Colonic mucosa (tissue), 4 donors: ENCODE measurements at regions not wholly inside any gene's neighbourhood (a gene's known extent, or its start where the extent isn't known, plus 50 kb on each side); places are given as distances from the start of the nearest gene placed in this dataset.

Experiments
- DNase-seq: peaks from one replicate; pipeline ENCODE4 v3.0.0-alpha.2; 2020
- H3K27ac ChIP-seq: fragments of 200-600 bp; one replicate; pipeline ENCODE4 v1.8.0; 2021
- H3K27me3 ChIP-seq: fragments of 200-600 bp; one replicate; pipeline ENCODE4 v1.8.0; 2021
- H3K36me3 ChIP-seq: fragments of 200-600 bp; one replicate; pipeline ENCODE4 v1.8.0; 2021
- H3K4me1 ChIP-seq: fragments of 200-600 bp; one replicate; pipeline ENCODE4 v1.8.0; 2021; ENCODE audit warnings: mild to moderate bottlenecking
- H3K4me3 ChIP-seq: fragments of 200-600 bp; one replicate; pipeline ENCODE4 v1.8.0; 2021
- H3K9ac ChIP-seq, 2 donors: one replicate each; pipeline ENCODE4 v1.7.0; 2013; ENCODE audit warnings: control low read depth in 2 of 2, low read depth in 2 of 2, low read length in 2 of 2
- H3K9me3 ChIP-seq: fragments of 200-600 bp; one replicate; pipeline ENCODE4 v1.8.0; 2021
- CTCF ChIP-seq: fragments of 200-600 bp; IDR thresholded peaks from one replicate; pipeline ENCODE4 v1.8.0; 2022; ENCODE audit warnings: antibody characterized with exemption, mild to moderate bottlenecking
- intact Hi-C: fragments of 100-400 bp; cut with DNase I; formaldehyde crosslinking; loops from one replicate; pipeline ENCODE4 v1.14.1; 2022
- donor health status: healthy.
- donor health status: DM: no; HTN: no; CAD: no.
- donor health status: DM: no; HTN: no; CAD: no.

GRCh38 chr5:85906460-85906859 lies 711.3 kb upstream of the COX7C start:
- no peak overlapping the region for H3K4me3 ChIP-seq

DNA sequence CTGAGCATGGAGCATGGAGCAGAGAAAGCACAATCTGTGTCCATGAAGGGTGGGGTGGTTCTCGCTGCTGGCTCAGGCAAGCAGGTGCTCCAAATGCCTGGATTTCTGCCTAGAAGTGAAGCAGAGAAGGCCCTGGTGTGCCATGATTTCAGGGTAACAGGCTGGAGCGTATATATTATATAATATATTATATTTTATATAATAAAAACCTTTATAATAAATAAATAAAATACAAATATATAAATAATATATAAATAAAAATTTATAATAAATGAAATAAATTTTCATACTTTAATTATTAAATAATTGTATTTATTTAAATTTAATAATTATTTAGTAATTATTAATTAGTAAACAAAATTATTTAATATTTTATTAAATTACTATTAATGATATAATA lies 707.4 kb upstream of the COX7C start:
- Histone ChIP-seq H3K27me3 (no peaks in the 10 kb centered on the region), H3K4me1 (no peaks in the 10 kb centered on the region), H3K27ac (no peak overlapping the region), H3K36me3 (no peaks in the 10 kb centered on the region), H3K4me3 (no peak overlapping the region), H3K9me3 (no peaks in the 10 kb centered on the region), H3K9ac (no peak overlapping the region)
- no peak for TF ChIP-seq CTCF
- DNase-seq, result no peak
- intact Hi-C loops, result no loop called here

More at GRCh38 chr5:85906460-85906859, 711.3 kb upstream of the COX7C start:
- TF ChIP-seq CTCF, result no peak
- H3K36me3 ChIP-seq, result no peaks in the 10 kb centered on the region
- H3K9me3 ChIP-seq, result no peaks in the 10 kb centered on the region
- intact Hi-C loops, result no loop called here
- no peaks in the 10 kb centered on the region for H3K4me1 ChIP-seq
- no peak for DNase-seq
- no peaks in the 10 kb centered on the region for H3K27me3 ChIP-seq
- no peak overlapping the region for H3K9ac ChIP-seq
- H3K27ac ChIP-seq, result no peak overlapping the region

DNA sequence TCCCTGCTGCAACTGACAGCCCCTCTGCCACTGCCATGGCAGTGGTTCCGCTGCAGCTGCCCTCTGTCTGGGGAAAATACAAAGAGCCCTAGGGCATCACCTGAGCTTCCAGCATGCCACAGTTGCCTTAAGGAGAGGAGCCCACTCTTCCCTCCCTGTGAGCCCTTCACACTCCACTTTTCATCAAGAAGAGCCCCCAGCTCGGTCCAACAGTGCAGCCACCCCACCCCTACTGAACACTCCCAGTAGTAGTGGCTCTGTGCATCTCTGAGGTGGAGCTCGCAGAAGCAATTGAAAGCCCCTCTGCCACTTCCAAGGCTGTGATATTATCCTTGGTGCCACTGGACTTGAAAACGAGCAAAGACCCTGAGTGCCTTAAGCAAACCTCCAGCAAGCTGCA lies 696.8 kb upstream of the COX7C start:
- H3K9ac ChIP-seq, result no peak overlapping the region
- TF ChIP-seq CTCF, result no peak
- intact Hi-C loops, result no loop called here
- H3K4me3 ChIP-seq, result no peak overlapping the region
- DNase-seq, result no peak
- no peaks in the 10 kb centered on the region for H3K27me3 ChIP-seq
- no peaks in the 10 kb centered on the region for H3K4me1 ChIP-seq
- no peaks in the 10 kb centered on the region for H3K36me3 ChIP-seq
- H3K27ac ChIP-seq, result no peak overlapping the region
- no peaks in the 10 kb centered on the region for H3K9me3 ChIP-seq

- H3K4me3 ChIP-seq, result no peak overlapping the region
- no peaks in the 10 kb centered on the region for H3K9me3 ChIP-seq
- H3K27ac ChIP-seq, result no peak overlapping the region
- no peak for DNase-seq
- H3K4me1 ChIP-seq, result no peaks in the 10 kb centered on the region
- no peaks in the 10 kb centered on the region for H3K27me3 ChIP-seq
- H3K36me3 ChIP-seq, result no peaks in the 10 kb centered on the region
- TF ChIP-seq CTCF, result no peak
- intact Hi-C loops, result no loop called here
- H3K9ac ChIP-seq, result no peak overlapping the region
Observed at GRCh38 chr5:85921590-85921989, 696.2 kb upstream of the COX7C start.

GRCh38 chr5:85927632-85928031 lies 690.1 kb upstream of the COX7C start:
- intact Hi-C loops, result no loop called here
- Histone ChIP-seq H3K9ac (no peak overlapping the region), H3K36me3 (no peaks in the 10 kb centered on the region), H3K27ac (no peak overlapping the region), H3K4me3 (no peak overlapping the region), H3K4me1 (no peaks in the 10 kb centered on the region), H3K9me3 (no peaks in the 10 kb centered on the region), H3K27me3 (no peaks in the 10 kb centered on the region)
- DNase-seq, result no peak
- no peak for TF ChIP-seq CTCF

GRCh38 chr5:85929713-85930112 lies 688.0 kb upstream of the COX7C start:
- H3K27me3 ChIP-seq, result no peaks in the 10 kb centered on the region
- no peak overlapping the region for H3K9ac ChIP-seq
- H3K4me3 ChIP-seq, result no peak overlapping the region
- TF ChIP-seq CTCF, result no peak
- intact Hi-C loops, result no loop called here
- no peaks in the 10 kb centered on the region for H3K9me3 ChIP-seq
- no peak overlapping the region for H3K27ac ChIP-seq
- no peak for DNase-seq
- no peaks in the 10 kb centered on the region for H3K4me1 ChIP-seq
- no peaks in the 10 kb centered on the region for H3K36me3 ChIP-seq
